H1 (cell line): ENCODE measurements at regions not wholly inside any gene's neighbourhood (a gene's known extent, or its start where the extent isn't known, plus 50 kb on each side); places are given as distances from the start of the nearest gene placed in this dataset.

Experiments used
- JUND ChIP-seq: IDR thresholded peaks from 2 replicates; pipeline ENCODE4 v1.6.1; 2011; ENCODE audit warnings: mild to moderate bottlenecking, improper control_type of control experiment, low read length

DNA sequence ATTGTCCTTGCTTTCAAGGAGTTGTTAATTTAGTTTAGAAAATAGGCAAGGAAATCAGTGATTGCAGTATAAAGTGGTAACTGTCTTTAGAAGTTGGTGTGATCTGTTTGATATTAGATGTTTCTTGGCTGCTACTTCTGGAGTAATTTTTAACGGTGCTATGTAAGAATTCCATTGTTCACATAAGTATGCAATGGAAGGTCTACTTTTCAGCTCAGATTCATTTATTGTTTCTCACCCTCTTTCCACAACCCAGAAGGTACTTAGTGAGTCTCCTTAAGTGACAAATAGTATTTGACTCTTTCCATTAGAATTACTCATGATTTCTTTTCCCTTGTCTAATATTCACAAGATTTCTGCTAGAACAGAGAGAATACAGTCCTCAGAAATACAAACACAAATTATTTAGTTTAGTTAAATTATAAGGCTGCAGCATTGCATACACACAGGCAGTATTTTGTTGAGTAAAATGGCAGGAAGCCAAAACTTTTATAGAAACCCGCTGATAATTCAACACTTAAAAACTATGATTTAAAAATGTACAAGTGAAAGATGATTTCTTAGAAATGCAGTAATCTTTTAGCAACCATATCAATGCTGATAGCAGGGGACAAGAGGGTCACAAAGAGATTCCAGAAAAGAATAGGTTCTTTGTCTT, 554.3 kb downstream of the CD109 start (continued):
- TF ChIP-seq JUND = no peak
